Loucy (cell line): ENCODE measurements at regions not wholly inside any gene's neighbourhood (a gene's known extent, or its start where the extent isn't known, plus 50 kb on each side); places are given as distances from the start of the nearest gene placed in this dataset.

Experiments used
- H2AFZ ChIP-seq: fragments of 200-600 bp; sonication (generic); 2 replicates; pipeline ENCODE4 v1.6.0; 2016; ENCODE audit warnings: antibody characterized with exemption, mild to moderate bottlenecking, low read length, moderate library complexity
- H3F3A ChIP-seq: fragments of 200-600 bp; 2 replicates; pipeline ENCODE4 v1.6.0; 2016; ENCODE audit warnings: antibody characterized with exemption, low read depth, mild to moderate bottlenecking
- H3K27me3 ChIP-seq: fragments of 200-600 bp; sonication (generic); 2 replicates; pipeline ENCODE4 v1.6.1; 2014; ENCODE audit warnings: low read length, mild to moderate bottlenecking; ENCODE audit not compliant: insufficient read depth, poor library complexity, severe bottlenecking
- H3K36me3 ChIP-seq: fragments of 200-600 bp; sonication (generic); 2 replicates; pipeline ENCODE4 v1.6.1; 2016; ENCODE audit warnings: low read length; ENCODE audit not compliant: insufficient read depth
- H3K4me1 ChIP-seq: fragments of 200-600 bp; sonication (generic); 2 replicates; pipeline ENCODE4 v1.5.1; 2014; ENCODE audit warnings: low read length, mild to moderate bottlenecking; ENCODE audit not compliant: insufficient read depth, poor library complexity, severe bottlenecking
- H3K4me2 ChIP-seq: fragments of 200-600 bp; sonication (generic); 2 replicates; pipeline ENCODE4 v1.6.0; 2014; ENCODE audit warnings: antibody characterized with exemption, low read length, low read depth, mild to moderate bottlenecking; ENCODE audit not compliant: poor library complexity, severe bottlenecking
- H3K4me3 ChIP-seq: fragments of 200-600 bp; sonication (generic); 2 replicates; pipeline ENCODE4 v1.5.1; 2014; ENCODE audit warnings: low read length, mild to moderate bottlenecking, mixed read lengths; ENCODE audit not compliant: poor library complexity, severe bottlenecking
- H3K79me2 ChIP-seq: fragments of 200-600 bp; sonication (generic); 2 replicates; pipeline ENCODE4 v1.6.1; 2014; ENCODE audit warnings: low read length; ENCODE audit not compliant: insufficient read depth
- H3K9ac ChIP-seq: fragments of 200-600 bp; sonication (generic); 2 replicates; pipeline ENCODE4 v1.6.0; 2014; ENCODE audit warnings: mild to moderate bottlenecking, low read depth, low read length, moderate library complexity; ENCODE audit not compliant: poor library complexity, severe bottlenecking
- H3K9me2 ChIP-seq: fragments of 200-600 bp; sonication (generic); replicated peaks from 2 replicates; pipeline ENCODE4 v1.6.1; 2016; ENCODE audit warnings: low read depth, low read length, mixed read lengths
- H3K9me3 ChIP-seq: fragments of 200-600 bp; sonication (generic); 2 replicates; pipeline ENCODE4 v1.6.1; 2014; ENCODE audit warnings: mild to moderate bottlenecking, antibody characterized with exemption, low read length, low read depth; ENCODE audit not compliant: insufficient read depth
- H4K20me1 ChIP-seq: fragments of 200-600 bp; sonication (generic); 2 replicates; pipeline ENCODE4 v1.6.0; 2014; ENCODE audit warnings: antibody characterized with exemption, low read length, mild to moderate bottlenecking; ENCODE audit not compliant: insufficient read depth, poor library complexity, severe bottlenecking
- CTCF ChIP-seq: fragments of 200-600 bp; sonication (generic); conservative IDR thresholded peaks from 2 replicates; pipeline ENCODE4 v1.5.1; 2014; ENCODE audit warnings: mild to moderate bottlenecking, antibody characterized with exemption, low read length
- EZH2phosphoT487 ChIP-seq: fragments of 200-600 bp; IDR thresholded peaks from 2 replicates; pipeline ENCODE4 v1.6.1; 2018; ENCODE audit warnings: antibody characterized with exemption, mild to moderate bottlenecking, moderate library complexity, borderline replicate concordance

- Histone ChIP-seq H2AFZ (no peak overlapping the region), H3K36me3 (no peaks in the 10 kb centered on the region), H3K27me3 (no peaks in the 10 kb centered on the region), H3K4me3 (no peak overlapping the region), H3K79me2 (no peaks in the 10 kb centered on the region), H3K9me3 (no peaks in the 10 kb centered on the region), H3K9me2 (no peaks in the 10 kb centered on the region), H3K4me1 (no peaks in the 10 kb centered on the region), H3F3A (no peaks in the 10 kb centered on the region), H4K20me1 (no peaks in the 10 kb centered on the region), H3K4me2 (no peak overlapping the region), H3K9ac (no peak overlapping the region)
- TF ChIP-seq CTCF, result no peak
- TF ChIP-seq EZH2phosphoT487, result no peak
Observed at GRCh38 chr13:80618781-80619180, 277.9 kb upstream of the SPRY2 start.

- H3K9me3 ChIP-seq, result no peaks in the 10 kb centered on the region
- no peak overlapping the region for H2AFZ ChIP-seq
- H3K36me3 ChIP-seq, result no peaks in the 10 kb centered on the region
- H3K4me2 ChIP-seq, result no peak overlapping the region
- TF ChIP-seq CTCF (no peak), EZH2phosphoT487 (no peak)
- H3F3A ChIP-seq, result no peaks in the 10 kb centered on the region
- H3K27me3 ChIP-seq, result no peaks in the 10 kb centered on the region
- no peak overlapping the region for H3K9ac ChIP-seq
- no peaks in the 10 kb centered on the region for H3K9me2 ChIP-seq
- H4K20me1 ChIP-seq, result no peaks in the 10 kb centered on the region
- no peaks in the 10 kb centered on the region for H3K4me1 ChIP-seq
- H3K4me3 ChIP-seq, result no peak overlapping the region
- no peaks in the 10 kb centered on the region for H3K79me2 ChIP-seq
Observed at GRCh38 chr13:80612804-80613203, 271.9 kb upstream of the SPRY2 start.

- TF ChIP-seq CTCF (no peak), EZH2phosphoT487 (no peak)
- H3K4me1 ChIP-seq, result no peaks in the 10 kb centered on the region
- H2AFZ ChIP-seq, result no peak overlapping the region
- no peaks in the 10 kb centered on the region for H3F3A ChIP-seq
- no peaks in the 10 kb centered on the region for H3K79me2 ChIP-seq
- no peaks in the 10 kb centered on the region for H4K20me1 ChIP-seq
- no peaks in the 10 kb centered on the region for H3K9me3 ChIP-seq
- H3K36me3 ChIP-seq, result no peaks in the 10 kb centered on the region
- no peaks in the 10 kb centered on the region for H3K9me2 ChIP-seq
- H3K4me3 ChIP-seq, result no peak overlapping the region
- no peaks in the 10 kb centered on the region for H3K27me3 ChIP-seq
- H3K9ac ChIP-seq, result no peak overlapping the region
- H3K4me2 ChIP-seq, result no peak overlapping the region
Observed at GRCh38 chr13:80611310-80611709, 270.4 kb upstream of the SPRY2 start.
